ENCODE measurements at regions not wholly inside any gene's neighbourhood (a gene's known extent, or its start where the extent isn't known, plus 50 kb on each side); places are given as distances from the start of the nearest gene placed in this dataset.

DNA sequence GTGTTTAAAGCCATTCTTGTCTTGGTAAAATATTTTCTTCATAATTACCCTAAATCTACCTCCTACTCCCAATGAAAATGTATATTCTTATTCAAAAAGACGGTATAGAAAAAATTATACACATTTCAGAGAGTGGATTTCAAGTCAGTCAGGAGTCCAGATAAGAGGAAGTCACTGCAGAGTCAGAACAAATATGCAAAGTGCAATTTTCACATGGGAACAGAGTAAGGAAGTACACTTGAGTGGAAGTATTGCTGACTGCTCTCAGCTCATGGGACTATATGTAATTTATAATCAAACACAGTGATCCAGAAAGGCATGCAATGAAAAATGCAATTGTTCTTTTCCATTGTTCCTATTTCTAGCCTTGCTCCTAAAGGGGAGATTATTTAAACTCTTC, 1128.0 kb downstream of the AACS start:
- H3K9me3 Mint-ChIP-seq (ENCODE audit: low read depth, unreplicated experiment) = peaks cover 8% of the 10 kb centered on the region
- peaks cover 43% of the 10 kb centered on the region for H3K27me3 Mint-ChIP-seq (ENCODE audit: unreplicated experiment)
- intact Hi-C loops (cut with micrococcal nuclease; ENCODE audit: unreplicated experiment) = no loop called here
- no peak overlapping the region for H3K27ac Mint-ChIP-seq (ENCODE audit: unreplicated experiment)
- TF ChIP-seq, protein P1, sequence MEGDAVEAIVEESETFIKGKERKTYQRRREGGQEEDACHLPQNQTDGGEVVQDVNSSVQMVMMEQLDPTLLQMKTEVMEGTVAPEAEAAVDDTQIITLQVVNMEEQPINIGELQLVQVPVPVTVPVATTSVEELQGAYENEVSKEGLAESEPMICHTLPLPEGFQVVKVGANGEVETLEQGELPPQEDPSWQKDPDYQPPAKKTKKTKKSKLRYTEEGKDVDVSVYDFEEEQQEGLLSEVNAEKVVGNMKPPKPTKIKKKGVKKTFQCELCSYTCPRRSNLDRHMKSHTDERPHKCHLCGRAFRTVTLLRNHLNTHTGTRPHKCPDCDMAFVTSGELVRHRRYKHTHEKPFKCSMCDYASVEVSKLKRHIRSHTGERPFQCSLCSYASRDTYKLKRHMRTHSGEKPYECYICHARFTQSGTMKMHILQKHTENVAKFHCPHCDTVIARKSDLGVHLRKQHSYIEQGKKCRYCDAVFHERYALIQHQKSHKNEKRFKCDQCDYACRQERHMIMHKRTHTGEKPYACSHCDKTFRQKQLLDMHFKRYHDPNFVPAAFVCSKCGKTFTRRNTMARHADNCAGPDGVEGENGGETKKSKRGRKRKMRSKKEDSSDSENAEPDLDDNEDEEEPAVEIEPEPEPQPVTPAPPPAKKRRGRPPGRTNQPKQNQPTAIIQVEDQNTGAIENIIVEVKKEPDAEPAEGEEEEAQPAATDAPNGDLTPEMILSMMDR (IDR thresholded peaks at IDR 0.05; ENCODE audit: unreplicated experiment) = no peak
- BruUV-seq (replicated peaks) = no TSS peak
- DNase-seq = no peak
- CTCF ChIA-PET = no interaction called here
- H3K36me3 Mint-ChIP-seq (ENCODE audit: insufficient read depth, unreplicated experiment) = no peaks in the 10 kb centered on the region
- H3K4me1 Mint-ChIP-seq (ENCODE audit: low read depth, unreplicated experiment) = no peaks in the 10 kb centered on the region
- no peak overlapping the region for H3K4me3 Mint-ChIP-seq (ENCODE audit: low read depth, unreplicated experiment)

GRCh38 chr12:126196263-126196662, 1131.0 kb downstream of the AACS start:
- no peaks in the 10 kb centered on the region for H3K36me3 Mint-ChIP-seq (ENCODE audit: insufficient read depth, unreplicated experiment)
- no peaks in the 10 kb centered on the region for H3K4me1 Mint-ChIP-seq (ENCODE audit: low read depth, unreplicated experiment)
- intact Hi-C loops (cut with micrococcal nuclease; ENCODE audit: unreplicated experiment) = no loop called here
- H3K27me3 Mint-ChIP-seq (ENCODE audit: unreplicated experiment) = peaks cover 12% of the 10 kb centered on the region
- BruUV-seq (replicated peaks) = no TSS peak
- no peak overlapping the region for H3K27ac Mint-ChIP-seq (ENCODE audit: unreplicated experiment)
- CTCF ChIA-PET = no interaction called here
- DNase-seq = no peak
- no peak overlapping the region for H3K4me3 Mint-ChIP-seq (ENCODE audit: low read depth, unreplicated experiment)
- TF ChIP-seq, protein P1 (IDR thresholded peaks at IDR 0.05; ENCODE audit: unreplicated experiment) = no peak
- H3K9me3 Mint-ChIP-seq (ENCODE audit: low read depth, unreplicated experiment) = peaks cover 9% of the 10 kb centered on the region

DNA sequence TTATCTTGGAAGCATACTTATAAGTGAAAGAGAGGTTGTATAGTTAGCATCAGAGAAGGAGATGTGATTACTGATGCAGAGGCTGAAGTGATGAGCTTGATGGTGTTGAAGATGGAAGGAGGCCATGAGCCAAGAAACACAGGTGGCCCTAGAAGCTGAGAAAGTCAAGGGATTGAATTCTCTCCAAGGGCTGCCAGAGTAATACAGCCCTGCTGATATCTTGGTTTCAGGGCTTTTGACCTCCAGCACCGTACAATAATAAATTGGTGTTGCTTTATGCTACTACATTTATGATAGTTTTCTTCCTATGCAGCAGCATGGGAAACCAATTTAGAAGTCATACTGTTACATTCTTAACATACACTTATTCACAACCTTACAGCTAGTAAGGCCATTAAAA, 1133.3 kb downstream of the AACS start:
- no TSS peak for BruUV-seq (replicated peaks)
- Mint-ChIP-seq H3K9me3 (ENCODE audit: low read depth, unreplicated experiment) (peaks cover 14% of the 10 kb centered on the region), H3K27ac (ENCODE audit: unreplicated experiment) (no peak overlapping the region), H3K4me1 (ENCODE audit: low read depth, unreplicated experiment) (no peaks in the 10 kb centered on the region), H3K27me3 (ENCODE audit: unreplicated experiment) (no peaks in the 10 kb centered on the region), H3K4me3 (ENCODE audit: low read depth, unreplicated experiment) (no peak overlapping the region), H3K36me3 (ENCODE audit: insufficient read depth, unreplicated experiment) (no peaks in the 10 kb centered on the region)
- intact Hi-C loops (cut with micrococcal nuclease; ENCODE audit: unreplicated experiment) = no loop called here
- CTCF ChIA-PET = no interaction called here
- DNase-seq = no peak
- TF ChIP-seq, protein P1 (IDR thresholded peaks at IDR 0.05; ENCODE audit: unreplicated experiment) = no peak

DNA sequence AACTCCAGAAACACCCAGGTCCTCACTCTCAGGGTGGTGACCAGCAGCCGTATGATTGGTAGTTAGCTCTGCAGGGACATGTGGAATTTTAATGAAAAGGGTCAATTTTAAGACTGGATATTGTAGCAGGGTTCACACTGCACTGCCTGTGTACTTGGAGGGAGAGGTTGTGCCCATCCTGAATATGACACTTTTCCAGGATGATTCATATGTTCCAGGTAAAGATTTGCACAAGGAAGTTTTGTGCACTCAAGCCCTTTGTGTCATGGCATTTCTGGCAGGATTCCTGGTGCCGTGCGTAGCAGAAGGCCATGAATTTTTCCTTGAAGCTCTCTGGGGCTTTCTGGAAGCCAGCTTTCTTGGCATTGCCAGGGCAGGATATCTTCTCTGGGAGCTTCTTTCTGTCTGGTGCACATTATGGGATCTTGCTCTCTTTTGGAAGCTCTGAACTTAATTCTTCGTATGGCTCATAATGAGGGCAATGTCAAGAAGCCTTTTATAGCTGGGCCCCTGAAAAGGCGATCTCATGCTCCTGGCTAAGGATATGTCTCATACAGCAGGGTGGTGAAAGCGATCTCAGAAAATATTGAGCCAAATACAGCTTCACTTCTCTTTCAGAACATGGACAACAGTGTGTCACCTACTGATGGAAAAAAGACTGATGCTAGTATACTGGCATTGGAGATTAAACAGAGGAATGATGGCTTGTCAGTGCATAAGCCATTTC, 1133.9 kb downstream of the AACS start:
- no peak for DNase-seq
- intact Hi-C loops (cut with micrococcal nuclease; ENCODE audit: unreplicated experiment) = no loop called here
- peaks cover 14% of the 10 kb centered on the region for H3K9me3 Mint-ChIP-seq (ENCODE audit: low read depth, unreplicated experiment)
- TF ChIP-seq, protein P1 (IDR thresholded peaks at IDR 0.05; ENCODE audit: unreplicated experiment) = no peak
- no peaks in the 10 kb centered on the region for H3K4me1 Mint-ChIP-seq (ENCODE audit: low read depth, unreplicated experiment)
- no peak overlapping the region for H3K27ac Mint-ChIP-seq (ENCODE audit: unreplicated experiment)
- no peaks in the 10 kb centered on the region for H3K36me3 Mint-ChIP-seq (ENCODE audit: insufficient read depth, unreplicated experiment)
- H3K4me3 Mint-ChIP-seq (ENCODE audit: low read depth, unreplicated experiment) = no peak overlapping the region
- CTCF ChIA-PET = no interaction called here
- BruUV-seq (replicated peaks) = no TSS peak
- H3K27me3 Mint-ChIP-seq (ENCODE audit: unreplicated experiment) = no peaks in the 10 kb centered on the region
